GM13976 (cell line): ENCODE measurements at regions not wholly inside any gene's neighbourhood (a gene's known extent, or its start where the extent isn't known, plus 50 kb on each side); places are given as distances from the start of the nearest gene placed in this dataset.
"Not testable (repeated sequence)": the region's sequence is repeated elsewhere in the genome, so short reads cannot be mapped to it uniquely, and the experiment has no call there.

Experiments used
- DNase-seq: peaks from one replicate; pipeline ENCODE4 v3.0.0; 2012; ENCODE audit warnings: low spot score
- in situ Hi-C: fragments of 300-500 bp; cut with MboI; formaldehyde crosslinking; loops from one replicate; pipeline ENCODE4 v1.12.0; 2022; ENCODE audit warnings: low sequenced_read_pairs, mixed read lengths, inconsistent platforms; ENCODE audit not compliant: unreplicated experiment
- TF ChIP-seq, protein P1 (sequence below): IDR thresholded peaks from 2 replicates; pipeline ENCODE4 v1.5.1; 2012; ENCODE audit warnings: borderline replicate concordance, mild to moderate bottlenecking; ENCODE audit not compliant: insufficient read depth; ENCODE audit errors: extremely low read depth, missing control alignments, control extremely low read depth

DNA sequence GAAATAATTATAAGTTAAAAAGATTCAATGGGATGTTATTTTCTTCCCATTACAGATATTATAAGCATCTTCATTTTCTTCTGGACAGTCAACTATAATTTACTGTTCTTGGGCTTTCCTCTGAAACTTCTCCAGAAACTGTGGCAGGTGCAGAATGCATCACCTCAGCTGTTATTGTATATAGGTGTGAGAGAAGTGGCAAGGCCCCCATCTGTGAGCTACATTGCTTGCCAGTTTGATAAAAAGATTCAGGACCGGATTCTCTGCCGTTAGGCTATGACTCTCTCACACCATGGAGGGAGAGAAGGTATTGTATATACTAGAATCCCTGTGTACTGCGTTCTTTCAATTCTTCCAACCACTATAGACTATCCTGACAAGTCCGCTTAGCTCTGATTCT is 135.8 kb upstream of the CENPW start:
- TF ChIP-seq, protein P1, sequence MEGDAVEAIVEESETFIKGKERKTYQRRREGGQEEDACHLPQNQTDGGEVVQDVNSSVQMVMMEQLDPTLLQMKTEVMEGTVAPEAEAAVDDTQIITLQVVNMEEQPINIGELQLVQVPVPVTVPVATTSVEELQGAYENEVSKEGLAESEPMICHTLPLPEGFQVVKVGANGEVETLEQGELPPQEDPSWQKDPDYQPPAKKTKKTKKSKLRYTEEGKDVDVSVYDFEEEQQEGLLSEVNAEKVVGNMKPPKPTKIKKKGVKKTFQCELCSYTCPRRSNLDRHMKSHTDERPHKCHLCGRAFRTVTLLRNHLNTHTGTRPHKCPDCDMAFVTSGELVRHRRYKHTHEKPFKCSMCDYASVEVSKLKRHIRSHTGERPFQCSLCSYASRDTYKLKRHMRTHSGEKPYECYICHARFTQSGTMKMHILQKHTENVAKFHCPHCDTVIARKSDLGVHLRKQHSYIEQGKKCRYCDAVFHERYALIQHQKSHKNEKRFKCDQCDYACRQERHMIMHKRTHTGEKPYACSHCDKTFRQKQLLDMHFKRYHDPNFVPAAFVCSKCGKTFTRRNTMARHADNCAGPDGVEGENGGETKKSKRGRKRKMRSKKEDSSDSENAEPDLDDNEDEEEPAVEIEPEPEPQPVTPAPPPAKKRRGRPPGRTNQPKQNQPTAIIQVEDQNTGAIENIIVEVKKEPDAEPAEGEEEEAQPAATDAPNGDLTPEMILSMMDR, result no peak
- in situ Hi-C loops, result no loop called here
- no peak for DNase-seq

DNA sequence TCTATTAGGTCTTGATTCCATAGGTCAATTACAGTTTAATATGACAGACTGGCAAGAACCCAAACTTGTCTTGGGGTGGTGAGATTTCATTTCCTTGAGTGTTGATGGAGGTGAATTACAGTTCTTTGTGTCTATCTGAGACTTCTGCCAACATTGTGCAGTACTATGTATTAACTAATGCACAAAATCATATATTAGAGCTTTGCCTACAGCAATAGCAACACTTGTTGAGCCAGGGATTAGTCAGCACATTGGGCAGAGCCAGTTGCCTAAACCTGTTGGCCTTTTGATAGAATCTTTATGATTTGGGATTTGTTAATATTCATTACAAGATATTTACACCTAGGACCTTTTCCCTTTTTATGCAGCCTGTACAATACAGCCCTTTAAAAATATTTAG is 135.3 kb upstream of the CENPW start:
- DNase-seq, result no peak
- TF ChIP-seq, protein P1, result no peak
- in situ Hi-C loops, result no loop called here

DNA sequence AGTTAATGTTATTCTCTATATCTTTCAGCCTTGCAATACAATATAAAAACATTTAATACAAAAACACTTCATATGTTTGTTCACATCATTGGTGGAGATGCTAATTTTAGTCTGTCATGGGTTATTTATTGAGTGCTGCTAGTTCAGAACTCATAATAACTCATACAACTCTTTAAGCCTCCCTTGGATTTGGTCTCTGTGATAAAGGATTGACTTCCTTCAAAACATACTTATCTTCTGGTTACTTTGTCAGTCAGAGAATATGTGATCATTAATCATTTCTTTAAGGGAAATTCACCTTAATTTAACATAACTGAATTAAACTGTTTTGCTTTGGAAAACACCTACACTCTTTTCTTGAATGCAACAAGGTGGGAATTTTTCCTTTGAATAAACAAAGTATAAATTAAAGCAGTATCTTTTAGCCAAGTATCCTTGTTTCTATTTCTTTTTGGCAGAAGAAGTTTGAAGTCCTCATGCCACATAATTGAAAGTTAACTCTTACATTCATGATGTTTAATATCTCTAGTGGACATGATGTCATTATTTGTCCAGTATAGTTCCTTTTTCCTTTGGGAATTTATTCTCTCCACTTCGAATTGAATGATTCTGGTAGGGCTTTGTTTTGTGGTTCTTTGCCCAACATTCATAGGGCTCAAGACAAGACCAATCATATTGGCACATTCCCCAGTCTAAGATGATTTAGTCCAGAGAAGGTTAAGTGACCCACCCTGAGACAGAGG is 133.2 kb upstream of the CENPW start:
- TF ChIP-seq, protein P1, result no peak
- in situ Hi-C loops, result no loop called here
- no peak for DNase-seq

DNA sequence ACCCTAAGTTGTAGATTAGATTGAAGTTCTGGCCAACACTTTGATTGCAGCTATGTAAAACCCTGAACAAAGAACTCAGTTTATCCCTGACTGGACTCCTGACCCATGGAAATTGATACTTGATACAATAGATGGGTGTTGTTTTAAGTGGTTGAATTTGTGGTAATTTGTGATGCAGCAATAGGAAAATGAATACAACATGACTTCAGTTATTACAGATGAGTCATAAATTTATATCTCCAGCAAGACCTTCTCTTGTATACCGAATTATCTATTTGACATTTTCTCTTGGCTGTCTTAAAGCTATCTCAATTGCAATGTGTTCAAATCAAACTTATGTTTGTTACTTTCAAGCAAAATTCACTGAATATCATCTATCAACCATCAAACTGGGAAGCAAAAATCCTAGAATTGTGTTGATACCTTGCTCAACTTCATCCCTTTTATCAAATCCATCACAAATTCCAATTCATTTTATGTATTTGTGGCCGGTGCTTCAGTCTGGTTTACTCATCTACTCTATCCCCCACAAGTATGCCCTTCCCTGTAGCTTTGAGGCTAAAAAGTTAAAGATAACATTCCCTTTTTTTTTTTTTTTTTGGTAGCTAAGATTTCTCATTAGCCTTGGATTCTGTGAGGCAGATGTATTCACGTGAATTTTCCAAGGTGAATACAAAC is 129.4 kb upstream of the CENPW start:
- in situ Hi-C loops, result no loop called here
- no peak for DNase-seq
- TF ChIP-seq, protein P1, result no peak

DNA sequence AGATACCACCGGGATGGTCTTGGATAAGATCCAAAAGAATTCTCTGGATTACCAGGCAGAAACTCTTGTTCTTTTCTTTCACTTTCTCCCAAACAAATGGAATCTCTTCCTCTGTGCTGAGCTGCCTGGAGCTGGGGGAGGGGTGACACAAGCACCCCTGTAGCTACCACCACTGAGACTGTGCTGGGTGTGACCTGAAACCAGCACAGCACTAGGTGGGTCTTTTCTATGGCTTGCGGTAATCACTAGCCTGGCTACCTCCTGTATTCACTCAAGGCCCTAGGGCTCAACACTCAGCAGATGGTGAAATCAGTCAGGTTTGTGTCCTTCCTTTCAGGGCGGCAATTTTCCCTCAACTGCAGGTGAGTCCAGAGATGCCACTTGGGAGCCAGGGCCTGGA is 122.4 kb upstream of the CENPW start:
- TF ChIP-seq, protein P1, result no peak
- no peak for DNase-seq

DNA sequence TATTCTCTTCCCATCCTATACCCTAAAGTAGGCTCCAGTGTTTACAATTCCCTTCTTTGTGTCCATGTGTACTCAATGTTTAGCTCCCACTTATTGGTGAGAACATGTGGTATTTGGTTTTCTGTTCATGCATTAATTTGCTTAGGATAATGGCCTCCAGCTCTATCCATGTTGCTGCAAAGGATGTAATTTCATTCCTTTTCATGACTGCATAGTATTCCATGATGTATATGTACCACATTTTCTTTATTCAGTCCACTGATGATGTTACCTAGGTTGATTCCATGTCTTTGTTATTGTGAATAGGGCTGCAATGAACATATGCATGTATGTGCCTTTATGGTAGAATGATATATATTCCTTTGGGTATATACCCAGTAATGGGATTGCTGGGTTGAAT is 119.0 kb upstream of the CENPW start:
- in situ Hi-C loops, DNase-seq: not testable (repeated sequence)

More for the DNA sequence above, 122.4 kb upstream of the CENPW start:
- in situ Hi-C loops, result no loop called here
